ENCODE measurements at regions not wholly inside any gene's neighbourhood (a gene's known extent, or its start where the extent isn't known, plus 50 kb on each side); places are given as distances from the start of the nearest gene placed in this dataset.

- TF ChIP-seq, protein P1, sequence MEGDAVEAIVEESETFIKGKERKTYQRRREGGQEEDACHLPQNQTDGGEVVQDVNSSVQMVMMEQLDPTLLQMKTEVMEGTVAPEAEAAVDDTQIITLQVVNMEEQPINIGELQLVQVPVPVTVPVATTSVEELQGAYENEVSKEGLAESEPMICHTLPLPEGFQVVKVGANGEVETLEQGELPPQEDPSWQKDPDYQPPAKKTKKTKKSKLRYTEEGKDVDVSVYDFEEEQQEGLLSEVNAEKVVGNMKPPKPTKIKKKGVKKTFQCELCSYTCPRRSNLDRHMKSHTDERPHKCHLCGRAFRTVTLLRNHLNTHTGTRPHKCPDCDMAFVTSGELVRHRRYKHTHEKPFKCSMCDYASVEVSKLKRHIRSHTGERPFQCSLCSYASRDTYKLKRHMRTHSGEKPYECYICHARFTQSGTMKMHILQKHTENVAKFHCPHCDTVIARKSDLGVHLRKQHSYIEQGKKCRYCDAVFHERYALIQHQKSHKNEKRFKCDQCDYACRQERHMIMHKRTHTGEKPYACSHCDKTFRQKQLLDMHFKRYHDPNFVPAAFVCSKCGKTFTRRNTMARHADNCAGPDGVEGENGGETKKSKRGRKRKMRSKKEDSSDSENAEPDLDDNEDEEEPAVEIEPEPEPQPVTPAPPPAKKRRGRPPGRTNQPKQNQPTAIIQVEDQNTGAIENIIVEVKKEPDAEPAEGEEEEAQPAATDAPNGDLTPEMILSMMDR (IDR thresholded peaks at IDR 0.05; ENCODE audit: borderline replicate concordance, extremely low read depth, low read length, poor library complexity, severe bottlenecking) = no peak
- no peak for TF ChIP-seq EZH2 (IDR thresholded peaks at IDR 0.05; ENCODE audit: borderline replicate concordance, low read depth, low read length, severe bottlenecking)
These were observed 72.2 kb upstream of the MYCN start for GRCh38 chr2:15868186-15868585.

Measured in DND-41 (cell line).